GM18505 (cell line): ENCODE measurements at regions not wholly inside any gene's neighbourhood (a gene's known extent, or its start where the extent isn't known, plus 50 kb on each side); places are given as distances from the start of the nearest gene placed in this dataset.

Experiments used
- ATAC-seq: cut with Tn5 transposase; IDR thresholded peaks from one replicate; pipeline ENCODE4 v1.9.1; 2021; ENCODE audit not compliant: unreplicated experiment
- POLR2A ChIP-seq: IDR thresholded peaks from 4 replicates; pipeline ENCODE4 v1.6.1; 2011; ENCODE audit warnings: borderline replicate concordance; ENCODE audit not compliant: insufficient read depth, insufficient read length; ENCODE audit errors: extremely low read depth

GRCh38 chr13:87058786-87059329 is 612.3 kb upstream of the SLITRK5 start:
- ATAC-seq = no peak
- TF ChIP-seq POLR2A = no peak

GRCh38 chr13:87078947-87079795 is 592.0 kb upstream of the SLITRK5 start:
- no peak for TF ChIP-seq POLR2A
- no peak for ATAC-seq

GRCh38 chr13:87080100-87080779 is 590.9 kb upstream of the SLITRK5 start:
- TF ChIP-seq POLR2A = no peak
- ATAC-seq = no peak

- no peak for TF ChIP-seq POLR2A
- no peak for ATAC-seq
Measured at GRCh38 chr13:87084192-87084591, 587.0 kb upstream of the SLITRK5 start.

- TF ChIP-seq POLR2A = no peak
- ATAC-seq = no peak
Measured at GRCh38 chr13:87087741-87088140, 583.4 kb upstream of the SLITRK5 start.

GRCh38 chr13:87089391-87089790 is 581.8 kb upstream of the SLITRK5 start:
- ATAC-seq = no peak
- TF ChIP-seq POLR2A = no peak

- no peak for ATAC-seq
- TF ChIP-seq POLR2A = no peak
Measured at GRCh38 chr13:87093399-87093798, 577.8 kb upstream of the SLITRK5 start.

GRCh38 chr13:87094646-87095045 is 576.5 kb upstream of the SLITRK5 start:
- TF ChIP-seq POLR2A = no peak
- ATAC-seq = no peak

GRCh38 chr13:87100431-87100830 is 570.7 kb upstream of the SLITRK5 start:
- ATAC-seq = no peak
- TF ChIP-seq POLR2A = no peak

- TF ChIP-seq POLR2A = no peak
- ATAC-seq = no peak
Measured at GRCh38 chr13:87107651-87108050, 563.5 kb upstream of the SLITRK5 start.

- ATAC-seq = no peak
- TF ChIP-seq POLR2A = no peak
Measured at GRCh38 chr13:87120476-87120875, 550.7 kb upstream of the SLITRK5 start.

- ATAC-seq = no peak
- TF ChIP-seq POLR2A = no peak
Measured at GRCh38 chr13:87122551-87122950, 548.6 kb upstream of the SLITRK5 start.

- ATAC-seq = no peak
- TF ChIP-seq POLR2A = no peak
Measured at GRCh38 chr13:87123987-87124784, 547.0 kb upstream of the SLITRK5 start.
